ENCODE measurements at regions not wholly inside any gene's neighbourhood (a gene's known extent, or its start where the extent isn't known, plus 50 kb on each side); places are given as distances from the start of the nearest gene placed in this dataset.
"Not testable (repeated sequence)": the region's sequence is repeated elsewhere in the genome, so short reads cannot be mapped to it uniquely, and the experiment has no call there.

GRCh38 chrX:42195506-42195905, 272.2 kb upstream of the CASK start:
- H3K9me3 Mint-ChIP-seq = peaks cover 4 to 5% of the 10 kb centered on the region in 2 donors
- DNase-seq (ENCODE audit: low spot score in 2 of 2) (no peak), ATAC-seq (no peak)
- H3K36me3 Mint-ChIP-seq = no peaks in the 10 kb centered on the region
- H3K27ac Mint-ChIP-seq = no peak overlapping the region

- Mint-ChIP-seq H3K36me3 (no peaks in the 10 kb centered on the region), H3K9me3 (peaks cover 4 to 5% of the 10 kb centered on the region in 2 donors), H3K27ac (no peak overlapping the region)
- DNase-seq (ENCODE audit: low spot score in 2 of 2) (no peak), ATAC-seq (no peak)
These were observed 266.2 kb upstream of the CASK start for GRCh38 chrX:42189576-42189975.

- Mint-ChIP-seq H3K36me3 (no peaks in the 10 kb centered on the region), H3K9me3 (peaks cover 4 to 5% of the 10 kb centered on the region in 2 donors), H3K27ac (no peak overlapping the region)
- DNase-seq (ENCODE audit: low spot score in 2 of 2) = no peak
- ATAC-seq = no peak
These were observed 265.4 kb upstream of the CASK start for GRCh38 chrX:42188730-42189129.

GRCh38 chrX:42176789-42177188, 253.4 kb upstream of the CASK start:
- Mint-ChIP-seq H3K36me3 (no peaks in the 10 kb centered on the region), H3K27ac (no peak overlapping the region), H3K9me3 (no peaks in the 10 kb centered on the region)
- DNase-seq (ENCODE audit: low spot score in 2 of 2) = no peak
- no peak for ATAC-seq

- Mint-ChIP-seq H3K27ac (no peak overlapping the region), H3K36me3 (no peaks in the 10 kb centered on the region), H3K9me3 (no peaks in the 10 kb centered on the region)
- ATAC-seq (no peak), DNase-seq (ENCODE audit: low spot score in 2 of 2) (no peak)
These were observed 252.5 kb upstream of the CASK start for GRCh38 chrX:42175843-42176242.

GRCh38 chrX:42157923-42158322, 234.6 kb upstream of the CASK start:
- Mint-ChIP-seq H3K9me3 (peaks cover 4 to 12% of the 10 kb centered on the region in 2 donors), H3K36me3 (peaks cover 14 to 22% of the 10 kb centered on the region in 2 donors)
- not testable (repeated sequence) for DNase-seq (ENCODE audit: low spot score in 2 of 2); H3K27ac Mint-ChIP-seq; ATAC-seq

- no peak overlapping the region for H3K27ac Mint-ChIP-seq
- H3K36me3 Mint-ChIP-seq = no peaks in the 10 kb centered on the region
- no peaks in the 10 kb centered on the region for H3K9me3 Mint-ChIP-seq
- DNase-seq (ENCODE audit: low spot score in 2 of 2) (no peak), ATAC-seq (no peak)
These were observed 228.5 kb upstream of the CASK start for GRCh38 chrX:42151808-42152207.

- ATAC-seq = no peak
- H3K9me3 Mint-ChIP-seq = no peaks in the 10 kb centered on the region
- H3K27ac Mint-ChIP-seq = no peak overlapping the region
- no peaks in the 10 kb centered on the region for H3K36me3 Mint-ChIP-seq
- DNase-seq (ENCODE audit: low spot score in 2 of 2) = no peak
These were observed 226.4 kb upstream of the CASK start for GRCh38 chrX:42149765-42150164.

GRCh38 chrX:42149281-42149680, 225.9 kb upstream of the CASK start:
- no peak for ATAC-seq
- DNase-seq (ENCODE audit: low spot score in 2 of 2) = no peak
- Mint-ChIP-seq H3K36me3 (no peaks in the 10 kb centered on the region), H3K9me3 (no peaks in the 10 kb centered on the region), H3K27ac (no peak overlapping the region)

- DNase-seq (ENCODE audit: low spot score in 2 of 2) (no peak), ATAC-seq (no peak)
- H3K9me3 Mint-ChIP-seq = peaks cover 0 to 5% of the 10 kb centered on the region in 2 donors
- peaks cover 7 to 8% of the 10 kb centered on the region in 2 donors for H3K36me3 Mint-ChIP-seq
- no peak overlapping the region for H3K27ac Mint-ChIP-seq
These were observed 220.7 kb upstream of the CASK start for GRCh38 chrX:42143866-42144592.

GRCh38 chrX:42140320-42140719, 217.0 kb upstream of the CASK start:
- no peak for DNase-seq (ENCODE audit: low spot score in 2 of 2)

GRCh38 chrX:42135583-42136228, 212.4 kb upstream of the CASK start:
- Mint-ChIP-seq H3K27ac (no peak overlapping the region), H3K9me3 (peaks cover 0 to 3% of the 10 kb centered on the region in 2 donors), H3K36me3 (peaks cover 4 to 5% of the 10 kb centered on the region in 2 donors)
- ATAC-seq (no peak), DNase-seq (ENCODE audit: low spot score in 2 of 2) (no peak)

More at GRCh38 chrX:42140320-42140719, 217.0 kb upstream of the CASK start:
- Mint-ChIP-seq H3K27ac (no peak overlapping the region), H3K9me3 (peaks cover 0 to 5% of the 10 kb centered on the region in 2 donors), H3K36me3 (peaks cover 7 to 8% of the 10 kb centered on the region in 2 donors)
- no peak for ATAC-seq

GRCh38 chrX:42131856-42132255, 208.5 kb upstream of the CASK start:
- no peaks in the 10 kb centered on the region for H3K36me3 Mint-ChIP-seq
- ATAC-seq (no peak), DNase-seq (ENCODE audit: low spot score in 2 of 2) (no peak)
- no peak overlapping the region for H3K27ac Mint-ChIP-seq
- no peaks in the 10 kb centered on the region for H3K9me3 Mint-ChIP-seq

- H3K9me3 Mint-ChIP-seq = no peaks in the 10 kb centered on the region
- no peak for DNase-seq (ENCODE audit: low spot score in 2 of 2)
- no peak overlapping the region for H3K27ac Mint-ChIP-seq
- no peaks in the 10 kb centered on the region for H3K36me3 Mint-ChIP-seq
- ATAC-seq = no peak
These were observed 205.9 kb upstream of the CASK start for GRCh38 chrX:42129022-42129940.

GRCh38 chrX:42128587-42128986, 205.2 kb upstream of the CASK start:
- ATAC-seq = peak in 1 of 2 donors; percentile 41
- H3K9me3 Mint-ChIP-seq = no peaks in the 10 kb centered on the region

GRCh38 chrX:42128020-42128419, 204.7 kb upstream of the CASK start:
- H3K36me3 Mint-ChIP-seq = no peaks in the 10 kb centered on the region
- ATAC-seq (peak; percentile 66 to 88), DNase-seq (ENCODE audit: low spot score in 2 of 2) (no peak)
- peak overlapping the region in 1 of 2 donors; percentile 44 for H3K27ac Mint-ChIP-seq
- H3K9me3 Mint-ChIP-seq = no peaks in the 10 kb centered on the region

More at GRCh38 chrX:42128587-42128986, 205.2 kb upstream of the CASK start:
- Mint-ChIP-seq H3K36me3 (no peaks in the 10 kb centered on the region), H3K27ac (peak overlapping the region in 1 of 2 donors; percentile 44)
- DNase-seq (ENCODE audit: low spot score in 2 of 2) = no peak

- Mint-ChIP-seq H3K36me3 (no peaks in the 10 kb centered on the region), H3K9me3 (no peaks in the 10 kb centered on the region), H3K27ac (no peak overlapping the region)
- peak in 1 of 2 donors; percentile 59 for ATAC-seq
- DNase-seq (ENCODE audit: low spot score in 2 of 2) = no peak
These were observed 204.2 kb upstream of the CASK start for GRCh38 chrX:42127563-42127962.

All from activated naive CD4-positive, alpha-beta T cell treated with anti-CD3 and anti-CD28 coated beads, Interleukin-2, amount 50 U/mL, for 72 hours (primary cell).